HCT116 (cell line): ENCODE measurements at regions not wholly inside any gene's neighbourhood (a gene's known extent, or its start where the extent isn't known, plus 50 kb on each side); places are given as distances from the start of the nearest gene placed in this dataset.

Source experiments
- ATAC-seq: fragments of 200-7000 bp; cut with Tn5 transposase; 2 replicates; pipeline ENCODE4 v1.9.1; 2020; ENCODE audit warnings: mild to moderate bottlenecking, moderate library complexity
- BruUV-seq: library from RNA; stranded (reverse); fragments of 400-500 nt; replicated peaks from 2 replicates; lab custom pipeline; 2021; lab: Mats Ljungman, UMichigan
- CTCF ChIA-PET: fragments of 300-600 bp; sonication (Branson Sonifier 250); formaldehyde crosslinking; loops from one replicate; lab custom pipeline; 2021; ENCODE audit warnings: antibody characterized with exemption; lab: Charles Lee
- POLR2A ChIA-PET: fragments of 300-600, 350-600 bp; sonication (Branson Sonifier 250); formaldehyde crosslinking; loops from one replicate; lab custom pipeline; 2021; ENCODE audit warnings: antibody characterized with exemption; lab: Charles Lee
- RAD21 ChIA-PET, 2 experiments: fragments of 300-600 bp; sonication (Branson Sonifier 250); formaldehyde crosslinking; loops; one replicate each; lab custom pipeline; 2023; ENCODE audit warnings: low total read pairs in 2 of 2; ENCODE audit not compliant: uncharacterized antibody in 2 of 2, unreplicated experiment in 2 of 2, low non-redundant PET in 1 of 2; lab: Charles Lee
- DNase-seq: peaks from one replicate; pipeline ENCODE4 v3.0.0-alpha.2; 2010; ENCODE audit warnings: low read depth, low spot score
- H2AFZ ChIP-seq: fragments of 200-600 bp; shearing (Covaris generic), sonication (generic); 2 replicates; pipeline ENCODE4 v1.6.1; 2017; ENCODE audit warnings: low read depth, mixed run types, mixed read lengths, antibody characterized with exemption, low read length; ENCODE audit not compliant: poor library complexity, severe bottlenecking
- H3K27ac ChIP-seq: 2 replicates; pipeline ENCODE4 v1.5.1; 2012; ENCODE audit warnings: low read depth, low read length
- H3K27me3 ChIP-seq: fragments of 200-600 bp; sonication (generic); 2 replicates; pipeline ENCODE4 v1.6.1; 2016; ENCODE audit warnings: mixed run types, low read length, mixed read lengths; ENCODE audit not compliant: insufficient read depth
- H3K36me3 ChIP-seq, 2 experiments: fragments of 200-500 bp in 1 of 2; fragments of 200-600 bp in 1 of 2; sonication (Bioruptor generic) in 1 of 2; sonication (generic) in 1 of 2; 2 replicates each; pipeline versions ENCODE4 v1.5.1 to v1.6.1; 2014 to 2016; ENCODE audit warnings: low read length in 2 of 2, inconsistent platforms in 1 of 2, mixed read lengths in 1 of 2, mixed run types in 1 of 2; ENCODE audit not compliant: insufficient read depth in 2 of 2, control insufficient read depth in 1 of 2
- H3K4me1 ChIP-seq, 2 experiments: fragments of 200-600 bp in 1 of 2; sonication (generic) in 1 of 2; 2 replicates each; pipeline versions ENCODE4 v1.5.1 to v1.6.1; 2012 to 2017; ENCODE audit warnings: low read length in 2 of 2, inconsistent platforms in 1 of 2, mild to moderate bottlenecking in 1 of 2, mixed read lengths in 1 of 2, mixed run types in 1 of 2, moderate library complexity in 1 of 2; ENCODE audit not compliant: insufficient read depth in 2 of 2, control insufficient read depth in 1 of 2
- H3K4me2 ChIP-seq: fragments of 200-600 bp; sonication (generic); 2 replicates; pipeline ENCODE4 v1.6.1; 2017; ENCODE audit warnings: mixed run types, low read length, mixed read lengths
- H3K4me3 ChIP-seq, 2 experiments: fragments of 200-600 bp in 1 of 2; sonication (generic) in 1 of 2; replicated peaks in 1 of 2; 2 replicates each; pipeline ENCODE4 v1.5.1; 2011 to 2016; ENCODE audit warnings: low read length in 2 of 2, control low read depth in 1 of 2, low read depth in 1 of 2, mild to moderate bottlenecking in 1 of 2, mixed read lengths in 1 of 2, mixed run types in 1 of 2
- H3K79me2 ChIP-seq: fragments of 200-600 bp; sonication (generic); 2 replicates; pipeline ENCODE4 v1.6.1; 2017; ENCODE audit warnings: mild to moderate bottlenecking, mixed run types, low read length, moderate library complexity, mixed read lengths; ENCODE audit not compliant: insufficient read depth
- H3K9ac ChIP-seq: fragments of 200-600 bp; sonication (generic); 2 replicates; pipeline ENCODE4 v1.6.1; 2016; ENCODE audit warnings: low read length, mixed read lengths
- H3K9me2 ChIP-seq: fragments of 200-600 bp; sonication (generic), shearing (Covaris generic); 2 replicates; pipeline ENCODE4 v1.6.1; 2017; ENCODE audit warnings: mixed run types, mild to moderate bottlenecking, moderate library complexity; ENCODE audit not compliant: insufficient read depth
- H3K9me3 ChIP-seq, 2 experiments: fragments of 200-500 bp in 1 of 2; fragments of 200-600 bp in 1 of 2; sonication (Bioruptor generic) in 1 of 2; sonication (generic) in 1 of 2; 2 replicates each; pipeline ENCODE4 v1.6.1; 2014 to 2017; ENCODE audit warnings: low read length in 2 of 2, mixed read lengths in 2 of 2, inconsistent platforms in 1 of 2, low read depth in 1 of 2, mild to moderate bottlenecking in 1 of 2, mixed run types in 1 of 2, moderate library complexity in 1 of 2; ENCODE audit not compliant: control insufficient read depth in 1 of 2, insufficient read depth in 1 of 2
- H4K20me1 ChIP-seq: fragments of 200-600 bp; sonication (generic), shearing (Covaris generic); 2 replicates; pipeline ENCODE4 v1.6.1; 2017; ENCODE audit warnings: mixed run types, mild to moderate bottlenecking, moderate library complexity; ENCODE audit not compliant: insufficient read depth
- CBX3 ChIP-seq: IDR thresholded peaks from 2 replicates; pipeline ENCODE4 v1.6.1; 2012; ENCODE audit warnings: low read depth
- CEBPB ChIP-seq: IDR thresholded peaks from 2 replicates; pipeline ENCODE4 v1.6.1; 2012; ENCODE audit warnings: low read depth
- EGR1 ChIP-seq: IDR thresholded peaks from 2 replicates; pipeline ENCODE4 v1.6.1; 2012; ENCODE audit warnings: low read depth
- ELF1 ChIP-seq: IDR thresholded peaks from 2 replicates; pipeline ENCODE4 v1.6.1; 2012; ENCODE audit warnings: low read depth, borderline replicate concordance
- EZH2 ChIP-seq: fragments of 200-600 bp; sonication (generic); IDR thresholded peaks from 2 replicates; pipeline ENCODE4 v1.6.1; 2017; ENCODE audit warnings: antibody characterized with exemption, mixed run types
- JUND ChIP-seq: IDR thresholded peaks from 2 replicates; pipeline ENCODE4 v1.6.1; 2012
- MAX ChIP-seq: IDR thresholded peaks from 2 replicates; pipeline ENCODE4 v1.6.1; 2012
- POLR2A ChIP-seq: IDR thresholded peaks from 2 replicates; pipeline ENCODE4 v1.7.0; 2011; ENCODE audit warnings: borderline replicate concordance; ENCODE audit not compliant: insufficient read depth, insufficient read length; ENCODE audit errors: extremely low read depth
- POLR2AphosphoS5 ChIP-seq: IDR thresholded peaks from 2 replicates; pipeline ENCODE4 v1.6.1; 2011; ENCODE audit warnings: mild to moderate bottlenecking, low read depth, low read length, moderate library complexity
- RAD21 ChIP-seq: IDR thresholded peaks from 2 replicates; pipeline ENCODE4 v1.6.1; 2012; ENCODE audit warnings: low read depth, mild to moderate bottlenecking
- SIN3A ChIP-seq: IDR thresholded peaks from 2 replicates; pipeline ENCODE4 v1.6.1; 2012; ENCODE audit warnings: low read depth
- SP1 ChIP-seq: IDR thresholded peaks from 2 replicates; pipeline ENCODE4 v1.6.1; 2012; ENCODE audit warnings: low read depth
- YY1 ChIP-seq: IDR thresholded peaks from 2 replicates; pipeline ENCODE4 v1.6.1; 2011; ENCODE audit warnings: low read length, low read depth, moderate library complexity, mild to moderate bottlenecking; ENCODE audit not compliant: insufficient replicate concordance; ENCODE audit errors: extremely low read depth
- ZBTB33 ChIP-seq: IDR thresholded peaks from 2 replicates; pipeline ENCODE4 v1.6.1; 2011; ENCODE audit warnings: mild to moderate bottlenecking, low read length, moderate library complexity; ENCODE audit not compliant: insufficient replicate concordance; ENCODE audit errors: extremely low read depth
- intact Hi-C: fragments of 100-400 bp; cut with micrococcal nuclease; formaldehyde crosslinking; loops from 2 replicates; pipeline ENCODE4 v1.10.0; 2022
- TF ChIP-seq, protein P1 (sequence below): IDR thresholded peaks from 2 replicates; pipeline ENCODE4 v1.6.1; 2012; ENCODE audit warnings: low read depth
- TF ChIP-seq, protein P2 (sequence below): IDR thresholded peaks from 2 replicates; pipeline ENCODE4 v1.6.1; 2012

- DNase-seq (no peak), ATAC-seq (no peak)
- H4K20me1 ChIP-seq = no peaks in the 10 kb centered on the region; the same call in 1 of the 2 replicates
- no peaks in the 10 kb centered on the region for H3K9me3 ChIP-seq
- intact Hi-C loops = no loop called here
- ChIA-PET POLR2A (no interaction called here), CTCF (no interaction called here), RAD21 (no interaction called here)
- no peaks in the 10 kb centered on the region for H3K27me3 ChIP-seq
- H2AFZ ChIP-seq = no peak overlapping the region
- H3K79me2 ChIP-seq = no peaks in the 10 kb centered on the region
- H3K9me2 ChIP-seq = no peaks in the 10 kb centered on the region
- no peak overlapping the region for H3K9ac ChIP-seq
- no TSS peak for BruUV-seq
- H3K4me1 ChIP-seq = no peaks in the 10 kb centered on the region
- TF ChIP-seq YY1 = no peak
- no peak for TF ChIP-seq POLR2A
- no peak for TF ChIP-seq RAD21
- TF ChIP-seq SP1 = no peak
- no peak for TF ChIP-seq MAX
- no peak for TF ChIP-seq POLR2AphosphoS5
- TF ChIP-seq EZH2 = no peak
- TF ChIP-seq, protein P1, sequence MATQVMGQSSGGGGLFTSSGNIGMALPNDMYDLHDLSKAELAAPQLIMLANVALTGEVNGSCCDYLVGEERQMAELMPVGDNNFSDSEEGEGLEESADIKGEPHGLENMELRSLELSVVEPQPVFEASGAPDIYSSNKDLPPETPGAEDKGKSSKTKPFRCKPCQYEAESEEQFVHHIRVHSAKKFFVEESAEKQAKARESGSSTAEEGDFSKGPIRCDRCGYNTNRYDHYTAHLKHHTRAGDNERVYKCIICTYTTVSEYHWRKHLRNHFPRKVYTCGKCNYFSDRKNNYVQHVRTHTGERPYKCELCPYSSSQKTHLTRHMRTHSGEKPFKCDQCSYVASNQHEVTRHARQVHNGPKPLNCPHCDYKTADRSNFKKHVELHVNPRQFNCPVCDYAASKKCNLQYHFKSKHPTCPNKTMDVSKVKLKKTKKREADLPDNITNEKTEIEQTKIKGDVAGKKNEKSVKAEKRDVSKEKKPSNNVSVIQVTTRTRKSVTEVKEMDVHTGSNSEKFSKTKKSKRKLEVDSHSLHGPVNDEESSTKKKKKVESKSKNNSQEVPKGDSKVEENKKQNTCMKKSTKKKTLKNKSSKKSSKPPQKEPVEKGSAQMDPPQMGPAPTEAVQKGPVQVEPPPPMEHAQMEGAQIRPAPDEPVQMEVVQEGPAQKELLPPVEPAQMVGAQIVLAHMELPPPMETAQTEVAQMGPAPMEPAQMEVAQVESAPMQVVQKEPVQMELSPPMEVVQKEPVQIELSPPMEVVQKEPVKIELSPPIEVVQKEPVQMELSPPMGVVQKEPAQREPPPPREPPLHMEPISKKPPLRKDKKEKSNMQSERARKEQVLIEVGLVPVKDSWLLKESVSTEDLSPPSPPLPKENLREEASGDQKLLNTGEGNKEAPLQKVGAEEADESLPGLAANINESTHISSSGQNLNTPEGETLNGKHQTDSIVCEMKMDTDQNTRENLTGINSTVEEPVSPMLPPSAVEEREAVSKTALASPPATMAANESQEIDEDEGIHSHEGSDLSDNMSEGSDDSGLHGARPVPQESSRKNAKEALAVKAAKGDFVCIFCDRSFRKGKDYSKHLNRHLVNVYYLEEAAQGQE = no peak
- TF ChIP-seq ZBTB33 = no peak
- TF ChIP-seq ELF1 = no peak
- TF ChIP-seq CEBPB = no peak
- no peak for TF ChIP-seq CBX3
- TF ChIP-seq, protein P2, sequence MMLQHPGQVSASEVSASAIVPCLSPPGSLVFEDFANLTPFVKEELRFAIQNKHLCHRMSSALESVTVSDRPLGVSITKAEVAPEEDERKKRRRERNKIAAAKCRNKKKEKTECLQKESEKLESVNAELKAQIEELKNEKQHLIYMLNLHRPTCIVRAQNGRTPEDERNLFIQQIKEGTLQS = no peak
- TF ChIP-seq EGR1 = no peak
- no peak for TF ChIP-seq SIN3A
- no peak for TF ChIP-seq JUND
- no peak overlapping the region for H3K4me2 ChIP-seq
- no peak overlapping the region for H3K4me3 ChIP-seq
- H3K27ac ChIP-seq = no peak overlapping the region
- no peaks in the 10 kb centered on the region for H3K36me3 ChIP-seq
Observed at GRCh38 chr7:139169816-139170215, 60.3 kb upstream of the ZC3HAV1 start.
